K562 (cell line): ENCODE measurements at regions not wholly inside any gene's neighbourhood (a gene's known extent, or its start where the extent isn't known, plus 50 kb on each side); places are given as distances from the start of the nearest gene placed in this dataset.

Experiments used
- ATAC-seq: fragments of 200-7000 bp; cut with Tn5 transposase; 3 replicates; pipeline ENCODE4 v1.9.1; 2020; ENCODE audit warnings: moderate library complexity
- BruUV-seq: library from RNA; stranded (reverse); fragments of 400-500 nt; replicated peaks from 2 replicates; lab custom pipeline; 2021; lab: Mats Ljungman, UMichigan
- CTCF ChIA-PET: fragments of 300-600 bp; formaldehyde crosslinking; extraction: SDS; loops from one replicate; lab custom pipeline; 2021; ENCODE audit warnings: low intra/inter-chr PET ratio; lab: Yijun Ruan, JAX
- POLR2A ChIA-PET: fragments of 300-600, 350-650 bp; sonication (Branson Sonifier 250); formaldehyde crosslinking; extraction: SDS; loops from one replicate; lab custom pipeline; 2021; ENCODE audit warnings: antibody characterized with exemption, inconsistent platforms; lab: Yijun Ruan, JAX
- DNase-seq, 4 experiments: peaks; one replicate each; pipeline versions ENCODE4 v3.0.0 to v3.0.0-alpha.2; 2011 to 2018; ENCODE audit warnings: low spot score in 3 of 4, mixed read lengths in 3 of 4; ENCODE audit errors: extremely low read depth in 1 of 4
- FAIRE-seq: peaks from 2 replicates; lab custom pipeline; 2011; peaks lifted over from hg19 to GRCh38; lab: Jason Lieb, UNC
- H2AFZ ChIP-seq: 2 replicates; pipeline ENCODE4 v1.6.0; 2011; ENCODE audit warnings: low read depth, low read length, control low read depth, inconsistent platforms
- H3K27ac ChIP-seq: fragments of 200-600 bp; 3 replicates; pipeline ENCODE4 v1.8.0; 2011; ENCODE audit warnings: low read depth, mild to moderate bottlenecking, control low read depth, inconsistent platforms, low read length, moderate library complexity, mixed read lengths; ENCODE audit errors: extremely low read depth
- H3K27me3 ChIP-seq, 2 experiments: fragments of 300-600 bp in 1 of 2; 2 replicates in 1 of 2; 3 replicates in 1 of 2; pipeline versions ENCODE4 v1.6.0 to v1.8.0; 2011; ENCODE audit warnings: inconsistent platforms in 2 of 2, low read length in 2 of 2, mild to moderate bottlenecking in 1 of 2, mixed read lengths in 1 of 2, moderate library complexity in 1 of 2; ENCODE audit not compliant: control insufficient read depth in 2 of 2, insufficient read depth in 2 of 2
- H3K36me3 ChIP-seq: fragments of 300-600 bp; 3 replicates; pipeline ENCODE4 v1.8.0; 2011; ENCODE audit warnings: mild to moderate bottlenecking, low read length, inconsistent platforms; ENCODE audit not compliant: control insufficient read depth, insufficient read depth
- H3K4me1 ChIP-seq, 2 experiments: fragments of 200-600 bp in 1 of 2; replicated peaks in 1 of 2; 2 replicates in 1 of 2; 3 replicates in 1 of 2; pipeline versions ENCODE4 v1.5.1 to v1.8.0; 2011; ENCODE audit warnings: inconsistent platforms in 2 of 2, low read length in 2 of 2, mild to moderate bottlenecking in 1 of 2, mixed read lengths in 1 of 2, moderate library complexity in 1 of 2; ENCODE audit not compliant: control insufficient read depth in 2 of 2, insufficient read depth in 2 of 2
- H3K4me2 ChIP-seq: 2 replicates; pipeline ENCODE4 v1.6.1; 2011; ENCODE audit warnings: low read length, control low read depth, inconsistent platforms, mixed read lengths; ENCODE audit not compliant: insufficient read depth
- H3K4me3 ChIP-seq: fragments of 200-600 bp; sonication (generic), shearing (Covaris generic); 2 replicates; pipeline ENCODE4 v1.5.1; 2016; ENCODE audit warnings: control low read depth, inconsistent platforms
- H3K79me2 ChIP-seq: fragments of 200-600 bp; 3 replicates; pipeline ENCODE4 v1.8.0; 2011; ENCODE audit warnings: low read length, inconsistent platforms; ENCODE audit not compliant: control insufficient read depth, insufficient read depth
- H3K9ac ChIP-seq, 2 experiments: 2 replicates each; pipeline versions ENCODE4 v1.6.0 to v1.6.1; 2011; ENCODE audit warnings: low read depth in 2 of 2, low read length in 2 of 2, control low read depth in 1 of 2, inconsistent platforms in 1 of 2, mild to moderate bottlenecking in 1 of 2, mixed read lengths in 1 of 2; ENCODE audit not compliant: insufficient read depth in 1 of 2
- H3K9me1 ChIP-seq: one replicate; pipeline ENCODE4 v1.6.0; 2011; ENCODE audit warnings: inconsistent platforms, mild to moderate bottlenecking, low read length, moderate library complexity; ENCODE audit not compliant: control insufficient read depth, insufficient read depth
- H3K9me3 ChIP-seq: replicated peaks from 2 replicates; pipeline ENCODE4 v1.5.1; 2011; ENCODE audit warnings: low read depth, low read length, inconsistent platforms; ENCODE audit not compliant: control insufficient read depth, insufficient read depth
- H4K20me1 ChIP-seq: replicated peaks from 2 replicates; pipeline ENCODE4 v1.6.1; 2011; ENCODE audit warnings: low read length, inconsistent platforms, mixed read lengths; ENCODE audit not compliant: control insufficient read depth, insufficient read depth
- ATF1 ChIP-seq, 2 experiments: fragments of 450-650 bp in 1 of 2; IDR thresholded peaks; 2 replicates each; pipeline ENCODE4 v1.6.1; 2016; ENCODE audit warnings: missing compliant biosample characterization in 1 of 2, missing genetic modification characterization in 1 of 2
- CREB1 ChIP-seq, 2 experiments: sonication (generic) in 1 of 2; formaldehyde crosslinking in 1 of 2; IDR thresholded peaks; 2 replicates each; pipeline versions ENCODE4 v1.6.1 to v1.8.0; 2012 to 2022; ENCODE audit warnings: inconsistent platforms in 1 of 2, mild to moderate bottlenecking in 1 of 2, missing genetic modification reagents in 1 of 2, moderate library complexity in 1 of 2
- FOSL1 ChIP-seq: fragments of 200-800 bp; sonication (Bioruptor generic); conservative IDR thresholded peaks from 2 replicates; pipeline ENCODE4 v1.6.1; 2016; ENCODE audit warnings: missing genetic modification characterization, missing compliant biosample characterization
- MCM5 ChIP-seq: fragments of 450-650 bp; IDR thresholded peaks from 2 replicates; pipeline ENCODE4 v1.6.1; 2016; ENCODE audit warnings: low read depth
- RREB1 ChIP-seq: fragments of 250-450 bp; sonication (Bioruptor Pico); IDR thresholded peaks from 2 replicates; pipeline ENCODE4 v1.4.0; 2020
- WHSC1 ChIP-seq: IDR thresholded peaks from one replicate; pipeline ENCODE4 v1.6.1; 2012; ENCODE audit warnings: low read length, control low read depth, inconsistent platforms
- ZNF232 ChIP-seq: sonication (generic); formaldehyde crosslinking; IDR thresholded peaks from 2 replicates; pipeline ENCODE4 v1.8.0; 2022; ENCODE audit warnings: mild to moderate bottlenecking, missing genetic modification reagents
- ZNF644 ChIP-seq: fragments of 200-800 bp; sonication (Bioruptor generic); IDR thresholded peaks from 2 replicates; pipeline ENCODE4 v1.6.1; 2016; ENCODE audit warnings: low read depth, missing genetic modification characterization, missing compliant biosample characterization
- WGBS: fragments of 100-300 bp; shearing (Covaris generic); methylation state at CpG from one replicate; pipeline ENCODE4 v1.1.6; 2016; ENCODE audit warnings: low coverage, mixed read lengths; ENCODE audit not compliant: insufficient coverage; ENCODE audit errors: missing lambda C conversion rate; 5-methylcytosine and 5-hydroxymethylcytosine counted together
- in situ Hi-C: fragments of 300-500 bp; cut with MboI; formaldehyde crosslinking; loops from 4 replicates; pipeline ENCODE4 v1.15.0; 2018; ENCODE audit warnings: inconsistent platforms, mixed read lengths
- intact Hi-C: fragments of 100-400 bp; cut with micrococcal nuclease; formaldehyde crosslinking; loops from 2 replicates; pipeline ENCODE4 v1.14.2; 2022

- Histone ChIP-seq H3K9ac (no peak overlapping the region), H3K4me1 (no peaks in the 10 kb centered on the region), H3K9me3 (no peaks in the 10 kb centered on the region), H3K9me1 (no peaks in the 10 kb centered on the region), H2AFZ (no peak overlapping the region), H3K79me2 (no peaks in the 10 kb centered on the region), H3K27me3 (no peaks in the 10 kb centered on the region), H3K36me3 (no peaks in the 10 kb centered on the region)
- POLR2A ChIA-PET, result no interaction called here
- no peak for FAIRE-seq
- DNase-seq, result no peak
- intact Hi-C loops, result no loop called here
- in situ Hi-C loops, result no loop called here
- WGBS, result 0% methylated on average over 2 of the region's 2 CpGs
- no peak for ATAC-seq
- TF ChIP-seq ATF1 (CRISPR knock-in tag; IDR thresholded peaks at IDR 0.05), result no peak
- TF ChIP-seq ATF1 (tag; IDR thresholded peaks at IDR 0.05), result no peak
- no peak for TF ChIP-seq FOSL1 (tag)
- TF ChIP-seq RREB1 (CRISPR knock-in tag), result no peak
- TF ChIP-seq WHSC1, result no peak
- no peak for TF ChIP-seq MCM5
- TF ChIP-seq ZNF232 (CRISPR knock-in tag), result no peak
- TF ChIP-seq ZNF644 (tag), result no peak
- TF ChIP-seq CREB1 (IDR thresholded peaks at IDR 0.05), result no peak
- TF ChIP-seq CREB1 (CRISPR knock-in tag; IDR thresholded peaks at IDR 0.05), result no peak
- TF ChIP-seq, all 486 proteins: peak for 0
- Histone ChIP-seq H4K20me1 (no peaks in the 10 kb centered on the region), H3K4me2 (no peak overlapping the region), H3K4me3 (no peak overlapping the region), H3K27ac (no peak overlapping the region)
- BruUV-seq, result no TSS peak
- CTCF ChIA-PET, result no interaction called here
Observed at GRCh38 chr10:111967547-111967946, 216.0 kb downstream of the GPAM start.
